ENCODE measurements at regions not wholly inside any gene's neighbourhood (a gene's known extent, or its start where the extent isn't known, plus 50 kb on each side); places are given as distances from the start of the nearest gene placed in this dataset.

DNA sequence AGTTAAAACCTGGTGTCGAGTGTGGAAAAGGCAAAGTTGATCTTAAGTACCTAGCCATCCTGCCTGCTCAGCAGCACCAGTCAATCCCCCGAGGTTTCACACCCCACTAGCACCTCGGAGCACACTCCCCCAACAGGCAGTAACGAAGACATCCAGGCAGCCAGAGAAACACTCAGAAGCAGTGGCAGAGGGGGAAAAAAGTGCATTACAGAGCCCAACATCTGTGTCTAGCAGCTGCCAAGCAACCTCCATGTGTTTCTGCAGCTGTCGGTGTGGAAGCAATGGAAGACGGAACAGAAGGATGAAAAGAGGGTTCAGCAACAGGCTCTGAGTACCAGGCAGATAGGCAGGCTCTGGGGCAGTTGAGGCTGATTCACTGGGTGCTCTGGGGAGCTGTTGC lies 73.4 kb upstream of the PROX1 start:
- TF ChIP-seq, protein P1, sequence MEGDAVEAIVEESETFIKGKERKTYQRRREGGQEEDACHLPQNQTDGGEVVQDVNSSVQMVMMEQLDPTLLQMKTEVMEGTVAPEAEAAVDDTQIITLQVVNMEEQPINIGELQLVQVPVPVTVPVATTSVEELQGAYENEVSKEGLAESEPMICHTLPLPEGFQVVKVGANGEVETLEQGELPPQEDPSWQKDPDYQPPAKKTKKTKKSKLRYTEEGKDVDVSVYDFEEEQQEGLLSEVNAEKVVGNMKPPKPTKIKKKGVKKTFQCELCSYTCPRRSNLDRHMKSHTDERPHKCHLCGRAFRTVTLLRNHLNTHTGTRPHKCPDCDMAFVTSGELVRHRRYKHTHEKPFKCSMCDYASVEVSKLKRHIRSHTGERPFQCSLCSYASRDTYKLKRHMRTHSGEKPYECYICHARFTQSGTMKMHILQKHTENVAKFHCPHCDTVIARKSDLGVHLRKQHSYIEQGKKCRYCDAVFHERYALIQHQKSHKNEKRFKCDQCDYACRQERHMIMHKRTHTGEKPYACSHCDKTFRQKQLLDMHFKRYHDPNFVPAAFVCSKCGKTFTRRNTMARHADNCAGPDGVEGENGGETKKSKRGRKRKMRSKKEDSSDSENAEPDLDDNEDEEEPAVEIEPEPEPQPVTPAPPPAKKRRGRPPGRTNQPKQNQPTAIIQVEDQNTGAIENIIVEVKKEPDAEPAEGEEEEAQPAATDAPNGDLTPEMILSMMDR (IDR thresholded peaks at IDR 0.05): no peak
- TF ChIP-seq POLR2A (IDR thresholded peaks at IDR 0.05): no peak

Measured in lower leg skin (tissue), 3 donors.